ENCODE measurements at regions not wholly inside any gene's neighbourhood (a gene's known extent, or its start where the extent isn't known, plus 50 kb on each side); places are given as distances from the start of the nearest gene placed in this dataset.

GRCh38 chr2:64196963-64197362, 52.7 kb upstream of the PELI1 start:
- peaks cover 6% of the 10 kb centered on the region for H3K36me3 Mint-ChIP-seq (ENCODE audit: low read depth)
- DNase-seq, result no peak
- no peak overlapping the region for H3K4me3 Mint-ChIP-seq
- CTCF ChIA-PET, result no interaction called here
- H3K27me3 Mint-ChIP-seq, result peaks cover 2% of the 10 kb centered on the region
- no peak overlapping the region for H3K27ac Mint-ChIP-seq
- POLR2A ChIA-PET, result no interaction called here
- peaks cover 5% of the 10 kb centered on the region for H3K9me3 Mint-ChIP-seq
- peaks cover 29% of the 10 kb centered on the region for H3K4me1 Mint-ChIP-seq

DNA sequence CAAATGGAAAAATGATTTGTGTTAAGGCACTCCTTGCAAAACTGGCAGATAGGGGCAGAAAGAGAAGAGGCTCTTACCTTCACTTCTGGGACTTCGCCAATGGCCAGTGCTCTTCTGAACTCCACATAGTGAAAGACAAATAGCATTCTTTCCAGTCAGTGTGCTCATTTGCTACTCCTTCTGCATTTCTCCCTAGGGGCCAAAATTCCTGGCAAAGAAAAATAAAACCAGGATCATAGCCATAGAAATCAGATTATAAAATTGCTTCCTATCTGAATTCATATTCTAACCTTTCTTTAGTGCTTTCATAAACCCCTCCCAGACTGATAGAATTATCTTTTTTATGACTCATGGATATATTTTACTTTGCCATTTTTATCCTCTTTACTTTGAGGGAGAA, 56.9 kb upstream of the PELI1 start:
- H3K27me3 Mint-ChIP-seq, result no peaks in the 10 kb centered on the region
- DNase-seq, result no peak
- CTCF ChIA-PET, result no interaction called here
- POLR2A ChIA-PET, result no interaction called here
- peaks cover 8% of the 10 kb centered on the region for H3K36me3 Mint-ChIP-seq (ENCODE audit: low read depth)
- no peak overlapping the region for H3K4me3 Mint-ChIP-seq
- H3K9me3 Mint-ChIP-seq, result peaks cover 7% of the 10 kb centered on the region
- no peak overlapping the region for H3K27ac Mint-ChIP-seq
- peaks cover 61% of the 10 kb centered on the region for H3K4me1 Mint-ChIP-seq

DNA sequence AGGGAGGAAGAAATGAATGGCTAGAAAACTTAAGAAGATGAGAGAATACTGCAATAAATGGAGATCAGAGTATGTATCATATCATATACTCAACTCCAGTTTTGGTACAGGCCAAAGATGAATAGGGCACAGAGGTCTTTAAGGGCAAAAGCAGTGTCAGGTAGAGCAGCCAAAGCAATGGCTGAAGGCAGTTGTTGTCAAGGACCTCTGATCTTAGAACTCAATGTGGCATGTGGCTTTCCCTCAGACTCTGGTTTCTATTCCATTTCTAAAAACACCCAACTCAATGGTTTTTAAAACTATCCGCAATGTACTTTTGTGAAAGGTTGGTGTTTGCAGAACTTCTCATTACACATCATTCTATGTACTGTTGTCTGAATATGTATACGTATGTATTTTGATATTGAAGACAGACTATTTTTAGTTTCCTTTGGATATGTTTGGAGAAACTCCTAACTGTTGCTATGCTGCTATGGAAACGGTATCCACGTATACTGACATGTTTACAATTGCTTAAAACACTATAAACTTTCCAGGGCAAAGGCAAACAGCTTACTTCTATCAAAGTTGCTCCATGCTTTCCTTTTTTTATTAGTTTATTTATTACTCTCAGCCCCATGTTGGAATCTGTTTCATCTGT, 58.1 kb upstream of the PELI1 start:
- no peak for DNase-seq
- Mint-ChIP-seq H3K27me3 (no peaks in the 10 kb centered on the region), H3K4me3 (no peak overlapping the region), H3K9me3 (peaks cover 7% of the 10 kb centered on the region), H3K27ac (no peak overlapping the region), H3K4me1 (peaks cover 65% of the 10 kb centered on the region), H3K36me3 (ENCODE audit: low read depth) (peaks cover 8% of the 10 kb centered on the region)
- ChIA-PET POLR2A (no interaction called here), CTCF (interaction anchor here (0.7 to 0.9 kb wide), 2 partner anchors 47 to 84 kb away, joined by 3 read pairs; no protein-coding TSS in a partner anchor)

DNA sequence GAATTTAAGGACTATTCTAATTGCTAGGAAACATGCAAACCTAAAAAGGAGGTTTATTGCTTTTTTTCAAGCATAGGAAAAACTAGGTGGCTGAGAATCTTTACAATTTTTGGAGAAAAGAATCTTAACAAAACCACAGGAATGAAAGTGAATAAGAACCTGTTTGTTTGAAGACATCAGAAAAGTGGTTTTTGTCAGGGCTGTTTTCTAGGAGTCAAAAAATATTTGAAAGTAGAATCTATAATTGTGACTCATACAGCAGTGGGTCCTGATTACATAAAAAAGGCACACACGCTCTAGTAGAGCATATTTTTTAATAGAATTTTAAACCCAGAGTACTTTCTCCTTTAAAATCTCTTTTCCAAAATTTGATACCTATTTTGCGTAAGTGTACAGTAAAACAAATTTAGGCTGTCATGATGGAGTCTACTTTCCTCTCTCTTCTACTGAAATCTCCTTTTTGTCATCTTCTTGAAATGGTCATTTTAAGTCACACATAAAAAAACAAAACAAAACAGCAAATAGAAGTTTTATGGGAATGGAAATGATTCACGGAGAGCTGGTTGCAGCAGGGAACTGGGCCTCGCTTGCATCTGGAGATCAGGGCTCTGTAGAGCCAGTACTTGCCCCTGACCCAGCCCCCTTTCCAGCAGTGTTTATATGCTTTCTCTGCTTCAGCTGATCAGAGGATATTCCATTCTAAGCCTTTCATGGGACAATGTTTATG, 59.1 kb upstream of the PELI1 start:
- CTCF ChIA-PET, result interaction anchor here (0.6 to 2.5 kb wide), 7 partner anchors 9 to 614 kb away, joined by 3 to 11 read pairs (median 3); partner anchors contain the start of gene MDH1
- no peaks in the 10 kb centered on the region for H3K27me3 Mint-ChIP-seq
- peaks cover 7% of the 10 kb centered on the region for H3K9me3 Mint-ChIP-seq
- H3K4me1 Mint-ChIP-seq, result peaks cover 67% of the 10 kb centered on the region
- DNase-seq, result no peak
- H3K4me3 Mint-ChIP-seq, result no peak overlapping the region
- H3K27ac Mint-ChIP-seq, result peak overlapping the region; percentile 16
- peaks cover 8% of the 10 kb centered on the region for H3K36me3 Mint-ChIP-seq (ENCODE audit: low read depth)
- POLR2A ChIA-PET, result no interaction called here

GRCh38 chr2:64203858-64204632, 59.8 kb upstream of the PELI1 start:
- peaks cover 8% of the 10 kb centered on the region for H3K36me3 Mint-ChIP-seq (ENCODE audit: low read depth)

DNA sequence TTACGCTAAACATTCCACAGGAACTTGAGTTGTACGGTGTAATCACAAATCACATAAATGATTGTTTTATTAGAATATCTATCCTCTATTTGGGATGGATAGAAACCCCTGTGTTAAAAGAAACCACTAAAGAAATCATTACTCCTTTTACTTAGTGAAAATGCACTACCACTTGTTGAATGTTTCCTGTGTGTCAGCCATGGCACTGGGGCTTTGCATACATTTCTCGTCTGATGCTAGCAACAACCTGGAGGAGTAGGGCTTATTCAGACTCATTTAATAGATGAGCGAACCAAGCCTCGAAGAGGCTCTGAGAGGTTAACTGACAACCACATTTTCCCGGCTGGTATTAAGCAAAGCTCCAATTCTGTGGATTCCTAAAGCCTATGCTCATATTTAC, 60.5 kb upstream of the PELI1 start:
- CTCF ChIA-PET, result interaction anchor here (1.1 to 2.5 kb wide), 8 partner anchors 8 to 29 kb away, joined by 3 to 11 read pairs (median 4); no protein-coding TSS in a partner anchor
- Mint-ChIP-seq H3K27me3 (no peaks in the 10 kb centered on the region), H3K9me3 (peaks cover 7% of the 10 kb centered on the region), H3K4me3 (no peak overlapping the region), H3K36me3 (ENCODE audit: low read depth) (peaks cover 8% of the 10 kb centered on the region), H3K27ac (peak overlapping the region; percentile 86), H3K4me1 (peaks cover 61% of the 10 kb centered on the region)
- DNase-seq, result no peak
- POLR2A ChIA-PET, result no interaction called here

More at GRCh38 chr2:64203858-64204632, 59.8 kb upstream of the PELI1 start:
- ChIA-PET CTCF (interaction anchor here (0.6 to 2.5 kb wide), 9 partner anchors 8 to 615 kb away, joined by 3 to 11 read pairs (median 4); partner anchors contain the start of gene MDH1), POLR2A (no interaction called here)
- Mint-ChIP-seq H3K4me1 (peaks cover 64% of the 10 kb centered on the region), H3K27me3 (no peaks in the 10 kb centered on the region), H3K4me3 (peak overlapping the region; percentile 53), H3K9me3 (peaks cover 7% of the 10 kb centered on the region), H3K27ac (peak overlapping the region; percentile 86)
- peak; percentile 20 for DNase-seq

DNA sequence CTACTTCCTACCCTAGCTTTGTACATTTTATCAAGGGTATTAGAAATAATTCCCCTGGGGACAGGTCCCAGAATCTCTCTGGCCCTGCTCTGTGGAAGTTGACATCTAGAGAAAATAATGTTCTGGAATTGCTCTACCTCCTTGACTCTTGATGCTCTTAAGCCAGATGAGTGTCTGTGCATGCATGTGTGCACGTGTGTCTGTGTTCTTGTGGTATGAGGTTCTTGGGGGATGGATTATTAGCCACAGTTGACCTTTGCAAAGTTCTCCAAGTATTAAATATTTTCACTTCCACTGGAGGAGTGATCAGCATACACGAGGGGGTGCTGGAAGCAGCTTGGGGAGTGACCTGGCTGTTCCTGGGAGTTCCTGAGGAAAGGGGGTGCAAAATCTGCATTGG, 61.2 kb upstream of the PELI1 start:
- DNase-seq, result no peak
- peaks cover 8% of the 10 kb centered on the region for H3K36me3 Mint-ChIP-seq (ENCODE audit: low read depth)
- peaks cover 7% of the 10 kb centered on the region for H3K9me3 Mint-ChIP-seq
- H3K27ac Mint-ChIP-seq, result peak overlapping the region; percentile 52
- POLR2A ChIA-PET, result no interaction called here
- H3K27me3 Mint-ChIP-seq, result no peaks in the 10 kb centered on the region
- CTCF ChIA-PET, result interaction anchor here (0.7 to 2.5 kb wide), 6 partner anchors 9 to 22 kb away, joined by 3 to 11 read pairs (median 6); no protein-coding TSS in a partner anchor
- H3K4me3 Mint-ChIP-seq, result no peak overlapping the region
- peaks cover 55% of the 10 kb centered on the region for H3K4me1 Mint-ChIP-seq

- Mint-ChIP-seq H3K4me3 (no peak overlapping the region), H3K27ac (no peak overlapping the region), H3K36me3 (ENCODE audit: low read depth) (peaks cover 9% of the 10 kb centered on the region), H3K9me3 (no peaks in the 10 kb centered on the region), H3K4me1 (peaks cover 57% of the 10 kb centered on the region), H3K27me3 (no peaks in the 10 kb centered on the region)
- CTCF ChIA-PET, result no interaction called here
- no peak for DNase-seq
- POLR2A ChIA-PET, result no interaction called here
Measured at GRCh38 chr2:64207573-64207972, 63.4 kb upstream of the PELI1 start.

DNA sequence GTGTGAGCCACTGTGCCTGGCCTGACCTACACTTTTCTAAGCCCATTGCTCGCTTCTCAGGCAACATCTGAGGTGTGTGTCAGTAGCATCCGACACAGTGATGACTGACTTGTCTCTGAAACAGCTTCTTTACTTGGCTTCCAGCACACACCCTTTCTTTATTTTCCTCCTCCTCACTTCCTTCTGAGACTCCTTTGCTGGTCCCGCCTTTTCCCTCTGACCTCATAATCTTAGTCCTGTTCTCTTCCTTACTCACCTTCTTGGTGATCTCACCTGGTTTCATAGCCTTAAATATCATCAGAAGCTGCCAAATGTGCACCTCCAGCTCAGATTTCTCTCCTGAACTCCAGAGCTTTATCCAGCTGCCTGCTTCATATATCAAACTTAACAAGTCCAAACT, 66.6 kb upstream of the PELI1 start:
- H3K27ac Mint-ChIP-seq, result peak overlapping the region; percentile 21
- H3K4me1 Mint-ChIP-seq, result peaks cover 55% of the 10 kb centered on the region
- H3K9me3 Mint-ChIP-seq, result no peaks in the 10 kb centered on the region
- H3K4me3 Mint-ChIP-seq, result no peak overlapping the region
- CTCF ChIA-PET, result interaction anchor here (0.5 to 1.1 kb wide), 3 partner anchors 9 to 63 kb away, joined by 3 read pairs; no protein-coding TSS in a partner anchor
- DNase-seq, result no peak
- peaks cover 12% of the 10 kb centered on the region for H3K36me3 Mint-ChIP-seq (ENCODE audit: low read depth)
- H3K27me3 Mint-ChIP-seq, result no peaks in the 10 kb centered on the region
- POLR2A ChIA-PET, result no interaction called here

DNA sequence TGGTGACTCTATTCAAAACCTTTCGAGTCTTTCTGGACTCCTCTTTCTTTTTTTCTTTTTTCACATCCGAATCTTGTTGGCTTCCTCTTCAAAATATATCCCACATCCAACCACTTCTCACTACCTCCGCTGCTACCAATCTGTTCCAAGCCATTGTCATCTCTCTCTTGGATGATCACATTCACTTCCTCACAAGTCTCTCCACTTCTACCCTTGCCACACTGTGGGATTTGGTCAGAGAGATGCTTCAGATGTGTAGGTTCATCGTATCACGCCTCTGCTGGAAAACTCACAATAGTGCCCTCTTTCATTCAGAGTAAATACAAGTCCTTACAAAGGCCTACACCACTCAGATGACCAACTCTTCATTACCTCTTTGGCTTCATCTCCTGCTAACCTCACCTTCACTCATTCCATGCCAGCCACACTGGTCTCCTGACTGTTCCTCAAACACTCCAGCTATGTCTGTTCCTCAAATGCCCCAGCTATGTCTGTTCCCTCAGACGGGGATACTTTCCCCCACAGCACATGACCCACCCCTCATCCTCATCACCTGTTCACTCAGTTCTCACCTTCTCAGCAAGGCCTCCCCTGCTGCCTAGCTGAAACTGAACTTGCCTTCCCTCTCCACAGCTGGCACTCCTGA, 67.2 kb upstream of the PELI1 start:
- peaks cover 14% of the 10 kb centered on the region for H3K36me3 Mint-ChIP-seq (ENCODE audit: low read depth)
- no peak overlapping the region for H3K4me3 Mint-ChIP-seq
- POLR2A ChIA-PET, result no interaction called here
- DNase-seq, result no peak
- H3K27me3 Mint-ChIP-seq, result no peaks in the 10 kb centered on the region
- CTCF ChIA-PET, result interaction anchor here (0.5 to 1.6 kb wide), 6 partner anchors 7 to 115 kb away, joined by 3 to 4 read pairs (median 3); no protein-coding TSS in a partner anchor
- H3K4me1 Mint-ChIP-seq, result peaks cover 57% of the 10 kb centered on the region
- H3K27ac Mint-ChIP-seq, result peak overlapping the region; percentile 27
- peaks cover 3% of the 10 kb centered on the region for H3K9me3 Mint-ChIP-seq

DNA sequence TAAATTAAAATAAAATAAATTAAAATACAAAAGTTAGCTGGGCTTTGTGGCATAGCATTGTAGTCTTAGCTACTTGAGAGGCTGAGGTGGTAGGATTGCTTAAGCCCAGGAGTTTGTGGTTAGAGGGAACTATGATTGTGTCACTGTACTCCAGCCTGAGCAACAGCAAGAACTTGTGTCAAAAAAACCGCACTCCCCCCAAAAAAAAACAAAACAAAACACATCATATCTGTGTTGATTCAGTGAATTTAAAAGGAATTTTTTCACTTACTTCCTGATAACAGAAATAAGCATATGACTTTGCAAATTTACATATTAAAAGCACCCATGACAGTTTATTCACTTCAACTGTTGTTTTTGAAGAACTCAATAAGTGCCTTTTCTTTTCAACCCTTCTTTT, 68.1 kb upstream of the PELI1 start:
- H3K36me3 Mint-ChIP-seq (ENCODE audit: low read depth), result peaks cover 16% of the 10 kb centered on the region
- no peaks in the 10 kb centered on the region for H3K27me3 Mint-ChIP-seq
- ChIA-PET CTCF (interaction anchor here (0.6 to 1.6 kb wide), 5 partner anchors 8 to 580 kb away, joined by 3 to 4 read pairs (median 3); no protein-coding TSS in a partner anchor), POLR2A (interaction anchor here (1.2 kb wide), 1 partner anchor 115 kb away, joined by 4 read pairs; no protein-coding TSS in a partner anchor)
- peak overlapping the region; percentile 93 for H3K27ac Mint-ChIP-seq
- DNase-seq, result peak; percentile 28
- H3K4me1 Mint-ChIP-seq, result peaks cover 53% of the 10 kb centered on the region
- H3K9me3 Mint-ChIP-seq, result peaks cover 3% of the 10 kb centered on the region
- H3K4me3 Mint-ChIP-seq, result no peak overlapping the region

- Mint-ChIP-seq H3K4me3 (no peak overlapping the region), H3K27ac (peak overlapping the region; percentile 93), H3K4me1 (peaks cover 53% of the 10 kb centered on the region), H3K27me3 (no peaks in the 10 kb centered on the region), H3K36me3 (ENCODE audit: low read depth) (peaks cover 16% of the 10 kb centered on the region), H3K9me3 (peaks cover 3% of the 10 kb centered on the region)
- CTCF ChIA-PET, result interaction anchor here (0.6 to 1.6 kb wide), 6 partner anchors 9 to 579 kb away, joined by 3 to 4 read pairs (median 3); no protein-coding TSS in a partner anchor
- DNase-seq, result peak; percentile 41
- POLR2A ChIA-PET, result interaction anchor here (1.2 kb wide), 1 partner anchor 115 kb away, joined by 4 read pairs; no protein-coding TSS in a partner anchor
Measured at GRCh38 chr2:64212801-64213321, 68.6 kb upstream of the PELI1 start.
